PC-9 (cell line): ENCODE measurements at regions not wholly inside any gene's neighbourhood (a gene's known extent, or its start where the extent isn't known, plus 50 kb on each side); places are given as distances from the start of the nearest gene placed in this dataset.

Experiments
- CTCF ChIP-seq: fragments of 200-600 bp; sonication (generic); conservative IDR thresholded peaks from 2 replicates; pipeline ENCODE4 v1.6.1; 2017; ENCODE audit warnings: mixed run types, antibody characterized with exemption, mild to moderate bottlenecking, moderate library complexity
- EZH2 ChIP-seq: fragments of 200-600 bp; sonication (generic); IDR thresholded peaks from 2 replicates; pipeline ENCODE4 v1.8.0; 2017; ENCODE audit warnings: antibody characterized with exemption, low read depth

- TF ChIP-seq CTCF (no peak), EZH2 (no peak)
These were observed 336.8 kb upstream of the NCAM1 start for GRCh38 chr11:112624431-112624830.
